Endothelial cell of umbilical vein (primary cell): ENCODE measurements at regions not wholly inside any gene's neighbourhood (a gene's known extent, or its start where the extent isn't known, plus 50 kb on each side); places are given as distances from the start of the nearest gene placed in this dataset.

ENCODE experiments used
- BruUV-seq: library from RNA; stranded (reverse); fragments of 400-500 nt; replicated peaks from 2 replicates; lab custom pipeline; 2021; lab: Mats Ljungman, UMichigan
- CTCF ChIA-PET: fragments of 300-600, 350-600 bp; sonication (Branson Sonifier 250); formaldehyde crosslinking; loops from one replicate; lab custom pipeline; 2021; ENCODE audit warnings: antibody characterized with exemption, inconsistent platforms; lab: Charles Lee
- POLR2A ChIA-PET: fragments of 300-600, 350-600 bp; sonication (Branson Sonifier 250); formaldehyde crosslinking; loops from one replicate; lab custom pipeline; 2021; ENCODE audit warnings: antibody characterized with exemption, inconsistent platforms; lab: Charles Lee
- DNase-seq: peaks from one replicate; pipeline ENCODE4 v3.0.0-alpha.2; 2011; ENCODE audit warnings: low read depth, low spot score
- FAIRE-seq: peaks from 2 replicates; lab custom pipeline; 2011; peaks lifted over from hg19 to GRCh38; lab: Jason Lieb, UNC
- H2AFZ ChIP-seq: 2 replicates; pipeline ENCODE4 v1.6.0; 2012; ENCODE audit warnings: low read depth, low read length, control low read depth, inconsistent platforms
- H3K27ac ChIP-seq: 2 replicates; pipeline ENCODE4 v1.5.1; 2011; ENCODE audit warnings: low read depth, mild to moderate bottlenecking, control low read depth, low read length, moderate library complexity; ENCODE audit not compliant: insufficient read depth
- H3K27me3 ChIP-seq, 2 experiments: 2 replicates each; pipeline versions ENCODE4 v1.6.0 to v1.6.1; 2011; ENCODE audit warnings: low read length in 2 of 2, mixed read lengths in 1 of 2; ENCODE audit not compliant: control insufficient read depth in 2 of 2, insufficient read depth in 2 of 2
- H3K36me3 ChIP-seq, 2 experiments: 2 replicates in 1 of 2; 3 replicates in 1 of 2; pipeline ENCODE4 v1.5.1; 2011; ENCODE audit warnings: low read length in 2 of 2, mild to moderate bottlenecking in 1 of 2, moderate library complexity in 1 of 2; ENCODE audit not compliant: control insufficient read depth in 2 of 2, insufficient read depth in 2 of 2; ENCODE audit errors: extremely low read depth in 1 of 2
- H3K4me1 ChIP-seq: 3 replicates; pipeline ENCODE4 v1.5.1; 2011; ENCODE audit warnings: mild to moderate bottlenecking, low read length; ENCODE audit not compliant: control insufficient read depth, insufficient read depth; ENCODE audit errors: extremely low read depth
- H3K4me2 ChIP-seq: 2 replicates; pipeline ENCODE4 v1.6.1; 2011; ENCODE audit warnings: low read length, control low read depth, mixed read lengths; ENCODE audit not compliant: insufficient read depth
- H3K4me3 ChIP-seq, 3 experiments: fragments of 200-600 bp in 1 of 3; sonication (generic), shearing (Covaris generic) in 1 of 3; replicated peaks in 1 of 3; 2 replicates each; pipeline ENCODE4 v1.5.1; 2011 to 2016; ENCODE audit warnings: control low read depth in 3 of 3, low read length in 3 of 3, mild to moderate bottlenecking in 2 of 3, inconsistent platforms in 1 of 3, low read depth in 1 of 3, moderate library complexity in 1 of 3; ENCODE audit not compliant: insufficient read depth in 1 of 3
- H3K79me2 ChIP-seq: 2 replicates; pipeline ENCODE4 v1.6.0; 2012; ENCODE audit warnings: low read length, inconsistent platforms; ENCODE audit not compliant: control insufficient read depth, insufficient read depth
- H3K9ac ChIP-seq: replicated peaks from 2 replicates; pipeline ENCODE3; 2011; ENCODE audit warnings: low read length, control low read depth; ENCODE audit not compliant: insufficient read depth; ENCODE audit errors: extremely low read depth
- H3K9me1 ChIP-seq: replicated peaks from 3 replicates; pipeline ENCODE4 v1.6.0; 2011; ENCODE audit warnings: mild to moderate bottlenecking, low read length; ENCODE audit not compliant: control insufficient read depth, insufficient read depth; ENCODE audit errors: extremely low read depth
- H3K9me3 ChIP-seq: replicated peaks from 2 replicates; pipeline ENCODE4 v1.5.1; 2012; ENCODE audit warnings: low read length, inconsistent platforms; ENCODE audit not compliant: control insufficient read depth, insufficient read depth
- H4K20me1 ChIP-seq: replicated peaks from 2 replicates; pipeline ENCODE3; 2011; ENCODE audit warnings: mild to moderate bottlenecking, low read length; ENCODE audit not compliant: control insufficient read depth, insufficient read depth; ENCODE audit errors: extremely low read depth
- CTCF ChIP-seq, 2 donors: IDR thresholded peaks; 1 replicate in 1 of 2; 2 replicates in 1 of 2; pipeline ENCODE4 v1.5.1; 2011; ENCODE audit warnings: low read length in 2 of 2, mild to moderate bottlenecking in 2 of 2, moderate library complexity in 2 of 2, control low read depth in 1 of 2, inconsistent platforms in 1 of 2, low read depth in 1 of 2; ENCODE audit not compliant: insufficient read depth in 1 of 2; ENCODE audit errors: extremely low read depth in 1 of 2
- EZH2 ChIP-seq: IDR thresholded peaks from 2 replicates; pipeline ENCODE4 v1.6.1; 2012; ENCODE audit warnings: borderline replicate concordance, low read depth, mild to moderate bottlenecking, moderate library complexity, low read length, inconsistent platforms; ENCODE audit not compliant: severe bottlenecking
- FOS ChIP-seq: IDR thresholded peaks from 2 replicates; pipeline ENCODE4 v1.6.1; 2011; ENCODE audit warnings: mild to moderate bottlenecking, low read length, moderate library complexity, borderline replicate concordance; ENCODE audit not compliant: insufficient read depth
- GATA2 ChIP-seq: IDR thresholded peaks from 2 replicates; pipeline ENCODE4 v1.7.0; 2011; ENCODE audit warnings: low read depth, mild to moderate bottlenecking, moderate library complexity, mixed read lengths, low read length; ENCODE audit not compliant: insufficient read length, insufficient read depth
- JUN ChIP-seq: IDR thresholded peaks from 2 replicates; pipeline ENCODE4 v1.6.1; 2011; ENCODE audit warnings: borderline replicate concordance, low read depth; ENCODE audit not compliant: insufficient read length, insufficient read depth
- MYC ChIP-seq: IDR thresholded peaks from one replicate; pipeline ENCODE4 v1.6.1; 2011; ENCODE audit warnings: mild to moderate bottlenecking, low read depth, low read length
- POLR2A ChIP-seq: IDR thresholded peaks from 2 replicates; pipeline ENCODE4 v1.6.1; 2012; ENCODE audit warnings: low read depth, mild to moderate bottlenecking, control low read depth, low read length
- POLR2AphosphoS5 ChIP-seq: IDR thresholded peaks from 2 replicates; pipeline ENCODE4 v1.6.1; 2012; ENCODE audit warnings: low read depth, mild to moderate bottlenecking, control low read depth, low read length, moderate library complexity; ENCODE audit not compliant: insufficient read depth
- dilution Hi-C: fragments of 300-500 bp; cut with MboI; formaldehyde crosslinking; loops from one replicate; pipeline ENCODE4 v1.15.0; 2019; ENCODE audit warnings: low sequenced_read_pairs; ENCODE audit not compliant: extremely low pct_ligation_motif_present
- intact Hi-C: fragments of 100-400 bp; cut with micrococcal nuclease; formaldehyde crosslinking; loops from one replicate; pipeline ENCODE4 v1.10.0; 2022
- TF ChIP-seq, protein P1 (sequence below): IDR thresholded peaks from 2 replicates; pipeline ENCODE4 v1.6.1; 2011; ENCODE audit not compliant: insufficient read depth, insufficient read length

- no peak for FAIRE-seq
- Histone ChIP-seq H3K9me3 (no peaks in the 10 kb centered on the region), H2AFZ (no peak overlapping the region), H3K4me3 (no peak overlapping the region), H3K36me3 (no peaks in the 10 kb centered on the region), H3K4me1 (peaks cover 10% of the 10 kb centered on the region), H3K27me3 (no peaks in the 10 kb centered on the region), H3K79me2 (no peaks in the 10 kb centered on the region), H3K9ac (no peak overlapping the region), H3K4me2 (no peak overlapping the region), H4K20me1 (no peaks in the 10 kb centered on the region), H3K27ac (no peak overlapping the region), H3K9me1 (no peaks in the 10 kb centered on the region)
- DNase-seq, result peak; percentile 47
- dilution Hi-C loops, result no loop called here
- TF ChIP-seq MYC (no peak), EZH2 (no peak), JUN (no peak), FOS (no peak), POLR2AphosphoS5 (no peak), POLR2A (no peak), CTCF (IDR thresholded peaks at IDR 0.05; ENCODE audit: extremely low read depth in 1 of 2, insufficient read depth in 1 of 2, low read depth in 1 of 2, low read length in 2 of 2) (no peak), GATA2 (no peak)
- TF ChIP-seq, protein P1, sequence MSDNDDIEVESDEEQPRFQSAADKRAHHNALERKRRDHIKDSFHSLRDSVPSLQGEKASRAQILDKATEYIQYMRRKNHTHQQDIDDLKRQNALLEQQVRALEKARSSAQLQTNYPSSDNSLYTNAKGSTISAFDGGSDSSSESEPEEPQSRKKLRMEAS, result no peak
- ChIA-PET POLR2A (no interaction called here), CTCF (interaction anchor here (0.8 to 1.1 kb wide), 2 partner anchors 14 to 25 kb away, joined by 3 read pairs; no protein-coding TSS in a partner anchor)
- BruUV-seq, result no TSS peak
- intact Hi-C loops, result loop anchor here (10.0 kb wide), 1 partner anchor 542 kb away; no protein-coding TSS in a partner anchor
Observed at GRCh38 chr12:30106204-30106965, 322.6 kb upstream of the TMTC1 start.
